ENCODE measurements at regions not wholly inside any gene's neighbourhood (a gene's known extent, or its start where the extent isn't known, plus 50 kb on each side); places are given as distances from the start of the nearest gene placed in this dataset.

- TF ChIP-seq, protein P1, sequence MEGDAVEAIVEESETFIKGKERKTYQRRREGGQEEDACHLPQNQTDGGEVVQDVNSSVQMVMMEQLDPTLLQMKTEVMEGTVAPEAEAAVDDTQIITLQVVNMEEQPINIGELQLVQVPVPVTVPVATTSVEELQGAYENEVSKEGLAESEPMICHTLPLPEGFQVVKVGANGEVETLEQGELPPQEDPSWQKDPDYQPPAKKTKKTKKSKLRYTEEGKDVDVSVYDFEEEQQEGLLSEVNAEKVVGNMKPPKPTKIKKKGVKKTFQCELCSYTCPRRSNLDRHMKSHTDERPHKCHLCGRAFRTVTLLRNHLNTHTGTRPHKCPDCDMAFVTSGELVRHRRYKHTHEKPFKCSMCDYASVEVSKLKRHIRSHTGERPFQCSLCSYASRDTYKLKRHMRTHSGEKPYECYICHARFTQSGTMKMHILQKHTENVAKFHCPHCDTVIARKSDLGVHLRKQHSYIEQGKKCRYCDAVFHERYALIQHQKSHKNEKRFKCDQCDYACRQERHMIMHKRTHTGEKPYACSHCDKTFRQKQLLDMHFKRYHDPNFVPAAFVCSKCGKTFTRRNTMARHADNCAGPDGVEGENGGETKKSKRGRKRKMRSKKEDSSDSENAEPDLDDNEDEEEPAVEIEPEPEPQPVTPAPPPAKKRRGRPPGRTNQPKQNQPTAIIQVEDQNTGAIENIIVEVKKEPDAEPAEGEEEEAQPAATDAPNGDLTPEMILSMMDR (IDR thresholded peaks at IDR 0.05) = peak; percentile 88
- no peak for TF ChIP-seq ZFX (IDR thresholded peaks at IDR 0.05; ENCODE audit: borderline replicate concordance)
Observed at GRCh38 chr14:106883218-106883692, 1356.9 kb downstream of the TMEM121 start.

Measured in 22Rv1 (cell line).